ENCODE measurements at regions not wholly inside any gene's neighbourhood (a gene's known extent, or its start where the extent isn't known, plus 50 kb on each side); places are given as distances from the start of the nearest gene placed in this dataset.
"Not testable (repeated sequence)": the region's sequence is repeated elsewhere in the genome, so short reads cannot be mapped to it uniquely, and the experiment has no call there.

DNA sequence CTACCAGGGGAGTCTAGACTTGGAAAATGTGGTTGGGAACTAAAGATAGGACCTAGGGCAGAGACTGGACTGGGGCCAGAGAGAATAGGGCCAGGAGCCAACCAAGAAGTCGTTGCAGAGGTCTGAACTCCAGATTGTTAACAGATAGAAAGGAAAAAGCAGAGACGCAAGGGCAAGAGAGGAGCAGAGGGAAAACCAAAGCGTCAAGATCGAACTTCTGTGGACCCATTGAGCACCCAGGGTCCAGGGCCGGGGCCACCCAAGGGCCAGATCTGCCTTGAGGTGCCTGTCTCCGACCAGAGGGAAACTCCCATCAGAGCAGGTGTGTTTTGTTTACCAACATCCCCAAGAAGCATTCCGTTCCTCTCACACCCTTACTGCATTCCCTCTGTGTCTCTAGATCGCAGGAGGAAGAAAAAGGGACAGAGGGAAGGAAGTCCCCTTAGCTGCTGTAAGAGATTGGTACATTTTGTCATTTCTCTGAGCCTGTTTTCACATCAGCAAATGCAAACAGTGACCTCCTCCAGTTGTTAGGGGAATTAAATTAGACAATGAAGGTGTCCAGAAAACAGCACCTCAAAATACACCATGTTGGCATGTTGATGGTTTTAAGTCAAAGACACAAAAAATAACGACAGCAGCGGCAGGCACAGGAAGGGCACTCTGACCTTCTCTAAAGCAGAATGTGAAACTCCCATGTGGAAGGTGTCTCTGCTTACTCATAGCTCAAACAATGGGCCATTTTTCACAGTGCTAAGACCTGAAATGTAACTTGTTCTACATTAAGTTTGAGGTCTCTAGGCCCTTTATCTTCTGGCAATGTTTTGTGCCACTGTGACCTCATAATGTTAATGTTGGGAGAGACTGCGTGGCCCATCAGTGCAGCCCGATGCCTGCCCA is 105.8 kb upstream of the RAB4A start:
- DNase-seq = peak; percentile 63

DNA sequence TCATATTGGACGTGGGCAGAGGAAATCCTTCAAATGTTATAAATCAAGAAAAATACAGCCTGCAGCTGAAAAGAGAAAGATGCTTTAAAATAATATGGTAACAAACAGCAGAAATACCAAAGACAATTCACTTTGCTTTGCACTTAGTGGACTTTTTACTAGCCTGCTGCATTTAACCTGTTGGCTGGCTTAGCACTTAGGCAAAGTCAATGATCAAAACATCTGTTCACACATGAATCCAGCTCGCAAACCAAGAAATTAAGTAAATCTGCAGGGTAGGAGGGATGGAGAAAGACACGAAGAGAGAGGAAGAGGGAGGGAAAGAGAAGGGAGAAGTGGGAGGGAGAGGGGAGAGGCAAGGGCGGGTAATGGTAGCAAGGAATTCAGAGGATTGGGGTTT is 103.6 kb upstream of the RAB4A start:
- DNase-seq = no peak

DNA sequence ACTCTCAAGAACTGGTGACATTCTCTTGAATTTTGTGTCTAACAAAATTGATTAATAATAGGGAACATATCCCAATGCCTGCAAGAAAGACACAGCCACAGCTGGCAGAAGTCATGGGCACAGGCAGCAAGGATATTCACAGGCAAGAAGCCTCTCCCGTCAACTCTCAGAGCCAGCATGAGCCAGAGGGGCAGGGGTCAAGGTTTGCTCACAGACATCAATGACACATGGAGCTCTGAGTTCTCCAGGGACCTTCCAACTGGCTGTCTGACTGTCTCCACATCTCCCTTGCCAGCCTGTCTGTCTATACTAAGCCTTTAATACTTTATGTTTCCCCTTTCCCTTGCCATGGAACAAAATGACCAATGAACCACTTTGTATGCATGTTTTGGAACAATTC is 101.5 kb upstream of the RAB4A start:
- DNase-seq = no peak

DNA sequence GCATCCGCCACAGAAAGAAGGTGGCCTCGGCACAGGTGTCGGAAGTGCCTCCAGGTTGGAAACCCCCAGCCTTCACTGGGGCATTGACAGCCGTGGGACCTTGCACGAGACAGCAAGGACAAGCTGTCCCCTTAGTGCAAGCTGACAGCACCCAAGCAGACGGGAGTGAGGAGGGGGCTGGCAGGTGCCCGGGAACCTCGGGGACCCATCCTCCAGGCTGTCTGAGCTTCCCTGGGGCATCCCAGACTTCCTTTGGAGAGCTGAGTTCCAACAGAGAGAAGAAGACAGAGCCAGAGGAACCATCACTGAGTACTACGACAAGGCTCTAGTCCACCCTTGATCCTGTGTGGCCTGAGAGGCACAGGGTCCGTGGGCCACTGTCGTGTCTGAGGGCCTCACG is 100.6 kb upstream of the RAB4A start:
- DNase-seq = no peak

DNA sequence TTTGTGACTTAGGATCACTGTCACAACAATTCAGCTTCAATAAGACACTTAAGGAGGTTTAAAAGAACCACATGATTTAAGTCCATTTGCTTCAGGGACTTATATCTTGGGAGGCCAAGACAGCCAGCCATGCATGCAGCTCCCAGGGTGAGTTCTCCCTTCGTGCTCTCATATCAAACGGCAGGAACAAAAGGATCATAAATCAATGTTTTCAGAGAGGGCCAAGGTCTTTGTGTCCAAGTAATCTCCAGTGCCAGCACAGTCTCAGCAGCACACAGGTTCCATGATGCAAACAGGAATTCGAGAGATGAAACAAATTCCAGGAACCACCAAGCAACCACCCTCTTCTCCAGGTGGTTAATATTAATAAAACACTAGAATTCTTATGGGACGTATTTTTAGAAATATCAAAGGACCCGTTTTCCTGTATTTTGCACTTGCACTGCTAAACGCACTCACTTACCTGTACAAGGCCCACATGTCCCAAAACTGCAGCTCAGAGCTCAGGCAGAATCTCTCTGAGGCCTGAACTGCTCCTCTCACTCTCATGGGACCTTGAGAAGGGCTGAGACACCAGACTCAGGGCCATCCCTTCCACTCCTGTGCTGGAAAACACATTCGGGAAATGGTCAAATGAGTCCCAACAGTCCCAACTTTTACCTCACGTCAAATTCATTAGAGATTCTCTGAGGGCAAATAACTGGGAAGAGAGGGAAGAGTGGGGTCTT is 100.0 kb upstream of the RAB4A start:
- no peak for DNase-seq

DNA sequence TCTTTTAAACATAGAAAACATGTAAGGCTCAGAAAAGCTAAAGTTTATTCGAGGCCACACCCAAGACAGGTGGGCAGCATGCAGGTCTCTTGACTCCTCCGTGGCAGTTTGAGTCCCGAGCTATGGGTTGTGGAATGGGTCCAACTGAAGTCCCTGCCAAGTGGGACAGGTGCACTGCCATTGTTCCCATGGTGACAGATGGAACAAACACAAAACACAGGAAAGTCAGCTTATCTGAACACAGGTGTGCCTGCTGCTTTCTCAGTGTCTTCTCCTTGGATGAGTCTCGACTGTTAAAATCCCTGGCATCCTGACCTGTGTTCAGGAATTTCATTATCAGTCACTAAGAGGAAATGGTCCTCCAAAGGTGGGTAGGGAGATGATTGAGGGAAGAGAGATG is 99.0 kb upstream of the RAB4A start:
- DNase-seq = peak; percentile 97

DNA sequence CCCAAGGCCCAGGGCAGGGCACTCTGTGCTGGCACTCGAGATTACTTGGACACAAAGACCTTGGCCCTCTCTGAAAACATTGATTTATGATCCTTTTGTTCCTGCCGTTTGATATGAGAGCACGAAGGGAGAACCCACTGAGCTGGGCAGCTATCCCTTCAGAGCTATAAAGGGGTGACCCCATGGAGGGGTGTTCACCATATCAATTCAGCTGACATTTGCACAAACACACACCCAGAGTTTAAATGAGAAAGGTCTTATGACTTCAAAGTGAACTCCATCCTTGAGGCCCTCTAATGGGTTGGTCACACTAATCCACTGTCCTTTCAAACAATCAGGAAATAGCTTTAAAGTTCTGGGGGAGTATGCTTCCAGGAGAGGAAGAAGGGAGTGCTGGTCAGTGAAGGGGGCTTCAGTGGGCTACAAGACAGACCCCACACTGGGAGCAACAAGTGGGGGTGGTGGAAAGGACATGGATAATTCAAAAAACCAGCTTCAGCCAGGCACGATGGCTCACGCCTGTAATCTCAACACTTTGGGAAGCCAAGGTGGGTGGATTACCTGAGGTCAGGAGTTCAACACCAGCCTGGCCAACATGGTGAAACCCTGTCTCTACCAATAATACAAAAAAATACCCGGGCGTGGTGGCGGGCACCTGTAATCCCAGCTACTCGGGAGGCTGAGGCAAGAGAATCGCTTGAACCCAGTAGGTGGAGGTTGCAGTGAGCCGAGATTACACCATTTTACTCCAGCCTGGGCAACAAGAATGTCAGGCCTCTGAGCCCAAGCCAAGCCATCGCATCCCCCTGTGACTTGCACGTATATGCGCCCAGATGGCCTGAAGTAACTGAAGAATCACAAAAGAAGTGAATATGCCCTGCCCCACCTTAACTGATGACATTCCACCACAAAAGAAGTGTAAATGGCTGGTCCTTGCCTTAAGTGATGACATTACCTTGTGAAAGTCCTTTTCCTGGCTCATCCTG is 97.1 kb upstream of the RAB4A start:
- not testable (repeated sequence) for DNase-seq

DNA sequence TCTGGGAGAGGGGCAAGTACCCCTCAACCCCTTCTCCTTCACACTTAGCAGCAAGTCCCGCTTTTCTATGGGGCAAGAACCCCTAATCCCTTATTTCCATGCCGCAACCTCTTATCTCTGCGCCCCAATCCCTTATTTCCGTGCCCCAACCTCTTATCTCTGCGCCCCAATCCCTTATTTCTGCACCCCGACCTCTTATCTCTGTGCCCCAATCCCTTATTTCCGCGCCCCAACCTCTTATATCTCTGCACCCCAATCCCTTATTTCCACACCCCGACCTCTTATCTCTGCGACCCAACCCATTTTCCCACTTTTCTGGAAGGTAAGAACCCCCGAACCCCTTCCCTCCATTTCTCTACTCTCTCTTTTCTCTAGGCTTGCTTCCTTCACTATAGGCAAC is 95.6 kb upstream of the RAB4A start:
- not testable (repeated sequence) for DNase-seq

DNA sequence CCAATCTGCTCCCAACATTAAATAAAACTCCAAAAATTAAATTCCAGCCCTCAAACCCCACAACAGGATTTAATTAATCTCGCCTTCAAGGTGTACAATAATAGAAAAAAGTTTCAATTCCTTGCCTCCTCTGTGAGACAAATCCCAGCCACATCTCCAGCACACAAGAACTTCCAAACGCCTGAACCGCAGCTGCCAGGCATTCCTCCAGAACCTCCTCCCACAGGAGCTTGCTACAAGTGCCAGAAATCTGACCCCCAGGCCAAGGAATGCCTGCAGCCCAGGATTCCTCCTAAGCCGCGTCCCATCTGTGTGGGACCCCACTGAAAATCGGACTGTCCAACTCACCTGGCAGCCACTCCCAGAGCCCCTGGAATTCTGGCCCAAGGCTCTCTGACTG is 94.5 kb upstream of the RAB4A start:
- not testable (repeated sequence) for DNase-seq

DNA sequence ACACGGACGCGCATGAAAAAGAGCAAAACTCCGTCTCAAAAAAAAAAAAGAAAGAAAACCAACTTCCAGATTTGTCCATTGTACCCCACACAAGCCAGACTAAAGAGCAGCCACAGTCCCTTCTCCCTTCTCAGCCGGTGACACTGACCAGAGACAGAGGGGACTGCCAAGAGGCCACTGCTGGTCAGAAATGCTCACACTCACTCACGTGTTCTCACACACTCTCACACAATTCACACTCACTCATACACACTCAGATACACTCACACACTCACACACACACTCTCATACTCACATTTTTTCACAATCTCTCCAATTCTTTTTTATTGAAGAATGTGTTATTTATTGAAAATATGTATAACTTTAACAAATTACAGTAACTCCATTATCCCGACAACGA is 90.8 kb upstream of the RAB4A start:
- DNase-seq = no peak

DNA sequence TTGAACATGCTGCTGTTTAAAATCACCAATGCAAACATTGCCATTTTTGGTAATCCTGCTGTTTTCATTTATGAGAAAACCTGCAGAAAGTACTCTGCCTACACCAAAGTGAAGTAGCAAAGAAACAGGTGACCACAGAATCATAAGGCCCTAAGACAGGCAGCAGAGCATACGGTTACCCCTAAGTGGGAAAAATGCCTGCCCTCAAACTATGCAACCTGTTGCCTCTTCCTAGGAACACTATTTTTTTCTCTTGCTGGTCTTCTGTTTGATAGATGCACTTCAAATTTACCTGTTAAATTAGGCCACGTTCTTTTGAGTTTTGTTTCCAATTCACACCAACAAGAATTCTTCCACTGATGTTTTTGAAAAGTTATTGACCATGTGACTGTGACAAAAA is 89.5 kb upstream of the RAB4A start:
- DNase-seq = no peak

DNA sequence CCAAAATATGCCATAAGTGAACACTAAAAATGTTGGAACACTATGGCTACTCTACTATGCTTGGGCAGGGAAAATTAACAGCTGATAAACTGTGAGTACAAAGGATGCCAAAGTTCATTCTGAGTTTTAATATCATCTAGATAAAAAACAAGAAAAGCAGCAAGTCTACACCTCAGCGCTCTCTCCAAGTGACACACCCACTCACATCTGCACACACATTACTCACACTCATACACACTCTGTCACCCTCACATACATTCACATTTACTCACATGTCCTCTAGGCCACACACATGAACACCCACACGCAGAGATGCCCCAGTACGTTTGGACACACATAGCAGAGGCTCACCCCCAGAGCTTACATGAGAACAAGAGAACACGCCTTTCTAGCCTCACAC is 87.3 kb upstream of the RAB4A start:
- DNase-seq = no peak

DNA sequence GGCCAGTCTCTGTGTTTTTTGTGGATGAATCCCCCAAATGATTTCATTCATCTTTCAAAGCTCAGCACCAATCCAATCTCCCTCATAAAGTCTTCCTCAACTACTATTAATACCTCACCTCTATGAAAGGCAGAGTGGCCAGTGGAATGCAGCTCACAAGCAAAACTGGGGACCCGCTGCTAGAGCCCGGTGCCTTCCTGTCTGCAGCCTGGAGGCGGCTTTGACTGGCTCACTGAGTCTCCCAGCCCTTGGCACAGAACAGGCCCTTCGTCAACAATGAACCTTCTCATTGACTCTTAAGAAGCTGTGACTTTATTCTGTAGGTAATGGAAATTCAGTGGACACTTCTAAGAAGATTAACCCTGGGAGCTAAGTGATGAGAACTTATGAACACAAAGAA is 86.8 kb upstream of the RAB4A start:
- DNase-seq = no peak

DNA sequence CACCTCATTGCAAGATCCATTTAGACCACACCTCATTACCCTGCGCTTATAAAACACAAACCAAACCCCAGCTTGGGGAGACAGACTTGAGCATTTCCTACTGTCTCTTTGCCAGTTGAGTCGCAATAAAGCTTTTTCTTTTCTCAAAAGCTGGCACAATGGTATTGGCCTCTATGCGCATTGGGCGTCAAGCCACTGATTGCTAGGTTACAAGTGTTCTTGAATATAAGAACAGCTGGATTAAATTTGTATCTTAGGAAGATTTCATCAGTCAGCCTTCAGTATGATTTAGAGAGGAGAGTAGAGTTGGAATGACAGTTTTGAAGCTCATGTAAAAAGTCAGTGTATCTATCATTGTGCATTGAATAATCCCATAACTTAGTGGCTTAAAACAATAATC is 84.9 kb upstream of the RAB4A start:
- DNase-seq = no peak

DNA sequence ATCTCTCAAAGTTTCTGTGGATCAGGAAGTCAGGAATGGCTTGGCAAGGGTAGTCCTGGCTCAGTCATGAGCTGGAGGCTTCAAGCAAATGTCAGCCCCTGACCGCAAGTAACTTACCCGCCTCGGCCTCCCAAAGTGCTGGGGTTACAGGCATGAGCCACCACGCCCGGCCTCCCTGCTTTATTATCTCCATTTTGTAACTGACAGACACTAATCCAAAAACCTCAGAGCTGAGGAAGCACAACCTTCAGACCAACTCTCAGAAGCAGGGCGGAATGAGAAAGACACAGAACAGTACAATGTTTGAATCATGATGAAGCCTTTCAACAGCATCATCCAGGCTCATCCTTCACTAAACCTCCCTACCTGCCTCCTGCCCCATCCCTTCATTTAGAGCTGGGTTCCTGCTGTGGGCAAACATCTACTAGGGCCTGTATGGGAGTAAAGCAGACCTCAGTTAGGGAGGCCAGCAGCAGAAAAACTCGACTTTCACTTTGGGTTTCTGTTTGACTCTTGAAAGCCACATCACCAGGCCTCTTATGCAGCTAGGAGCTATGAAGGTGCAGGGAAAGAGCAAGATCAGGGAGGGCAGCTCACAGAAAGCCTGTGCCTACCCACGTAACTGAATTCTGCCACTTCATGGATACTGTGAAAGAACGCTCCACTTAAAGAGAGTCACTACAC is 84.4 kb upstream of the RAB4A start:
- no peak for DNase-seq

DNA sequence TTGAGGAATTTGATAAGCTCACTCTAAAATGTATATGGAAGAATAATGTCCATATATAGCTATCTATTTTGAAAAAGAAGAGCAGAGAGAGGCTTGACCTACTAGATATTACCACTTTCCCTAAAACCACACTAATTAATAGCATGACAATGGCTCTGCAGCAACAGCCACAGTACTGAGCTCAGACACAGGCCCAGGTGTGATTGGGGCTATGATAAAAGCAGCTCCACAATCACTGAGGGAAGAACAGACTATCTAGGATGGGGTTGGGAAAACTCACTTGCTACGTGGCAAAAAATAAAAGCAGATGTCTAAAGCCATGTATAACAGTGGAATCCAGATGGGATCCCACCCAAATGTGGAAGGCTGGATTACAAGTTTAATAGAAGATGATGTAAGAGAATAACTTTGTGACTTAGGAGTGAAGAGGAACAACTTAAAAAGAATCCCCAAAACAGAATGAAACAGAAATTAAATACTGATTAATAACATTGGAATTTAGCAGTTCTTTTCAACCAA is 80.8 kb upstream of the RAB4A start:
- no peak for DNase-seq

DNA sequence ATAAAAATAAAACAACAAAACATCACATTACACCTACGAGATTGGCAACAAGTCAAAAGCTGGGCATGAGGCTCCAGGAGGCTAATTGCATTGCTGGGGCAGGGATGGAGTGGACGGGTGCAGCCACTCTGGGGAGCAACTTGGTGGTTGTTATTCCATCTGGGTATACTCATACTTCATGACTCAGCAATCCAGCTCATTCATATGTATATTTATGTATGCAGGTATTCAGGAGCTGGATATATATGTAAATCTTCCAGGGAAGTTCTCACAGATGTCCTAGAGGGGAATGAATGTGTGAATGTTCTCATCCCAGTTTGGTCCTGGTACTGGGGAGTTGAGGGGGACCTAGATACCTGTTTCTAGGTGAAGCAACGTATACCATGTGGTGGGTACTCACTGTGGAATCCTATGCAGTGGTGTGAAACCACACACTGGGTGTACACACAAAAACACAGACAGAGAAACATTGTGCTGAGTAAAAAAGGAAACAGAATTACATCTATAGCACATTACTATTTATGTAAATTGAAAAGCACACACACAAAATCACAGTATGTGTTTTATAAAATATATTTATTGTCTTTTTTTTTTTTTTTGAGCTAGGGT is 79.7 kb upstream of the RAB4A start:
- DNase-seq = no peak

DNA sequence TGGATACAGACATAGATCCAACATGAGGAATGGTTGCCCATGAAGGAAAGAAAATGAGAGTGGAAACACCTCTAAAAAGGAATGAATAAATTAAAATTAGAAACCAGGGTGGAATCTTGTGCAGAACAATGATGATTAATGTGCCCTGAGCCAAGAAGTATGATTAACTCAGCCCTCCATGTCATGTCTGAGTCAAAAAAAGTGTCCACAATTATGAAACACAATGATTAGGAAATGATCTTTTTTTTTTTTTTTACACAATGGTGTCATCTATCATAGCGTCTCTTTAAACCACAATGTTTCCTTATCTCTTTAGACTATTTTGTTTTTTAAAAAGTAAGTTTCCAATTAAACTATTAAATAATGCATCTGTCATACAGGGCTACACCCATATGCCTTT is 78.9 kb upstream of the RAB4A start:
- no peak for DNase-seq

DNA sequence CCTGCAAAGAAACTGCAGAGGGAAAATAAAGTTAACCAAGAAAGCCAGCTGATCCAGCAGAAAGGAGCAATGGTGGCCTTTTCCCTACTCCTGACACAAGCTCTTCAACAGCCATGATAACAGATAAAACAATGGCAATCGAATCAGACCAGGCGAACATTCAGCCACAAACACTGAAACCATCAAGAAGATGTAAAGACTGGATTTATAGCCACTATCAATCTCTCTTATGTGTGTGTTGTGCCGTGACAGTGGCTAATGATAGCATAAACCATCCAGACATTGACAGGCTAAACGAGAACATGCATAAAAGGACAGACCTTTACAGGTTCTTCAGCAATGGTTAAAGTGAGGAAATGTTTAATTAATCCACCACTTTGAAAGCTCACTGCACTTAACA is 78.1 kb upstream of the RAB4A start:
- no peak for DNase-seq

DNA sequence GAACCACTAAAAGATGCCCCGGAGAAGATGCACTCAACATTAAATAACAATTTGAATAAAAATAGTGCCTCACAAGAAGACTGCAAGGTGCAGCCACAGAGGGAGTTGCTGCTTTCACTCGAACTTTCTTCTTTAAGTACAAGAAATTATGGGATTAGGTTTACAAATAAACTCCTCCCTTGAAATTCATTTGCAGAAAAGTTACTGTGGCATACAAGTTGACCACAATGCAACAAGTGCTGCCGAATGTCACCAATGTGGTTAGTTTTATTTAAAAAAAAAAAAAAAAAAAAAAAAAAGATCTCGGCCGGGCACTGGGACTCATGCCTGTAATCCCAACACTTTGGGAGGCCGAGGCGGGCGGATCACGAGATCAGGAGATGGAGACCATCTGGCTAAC is 76.8 kb upstream of the RAB4A start:
- DNase-seq = no peak

DNA sequence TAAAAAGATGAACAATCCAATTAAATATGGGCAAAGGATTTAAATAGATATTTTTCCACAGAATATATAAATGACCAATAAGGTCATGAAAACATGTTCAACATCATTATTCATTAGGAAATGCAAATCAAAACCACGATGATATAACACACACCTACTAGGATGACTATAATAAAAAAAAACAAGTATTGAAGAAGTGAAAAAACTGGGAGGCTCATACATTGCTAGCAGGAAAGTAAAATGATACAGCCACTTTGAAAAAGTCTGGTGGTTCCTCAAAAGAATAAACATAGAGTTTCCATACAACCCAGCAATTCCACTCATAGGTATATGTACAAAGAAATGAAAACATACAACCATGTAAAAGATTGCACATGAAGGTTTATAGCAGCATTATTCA is 75.7 kb upstream of the RAB4A start:
- DNase-seq = no peak

Data from RPMI8226 (cell line).